SK-N-SH (cell line): ENCODE measurements at regions not wholly inside any gene's neighbourhood (a gene's known extent, or its start where the extent isn't known, plus 50 kb on each side); places are given as distances from the start of the nearest gene placed in this dataset.

ENCODE experiments used
- CTCF ChIA-PET: fragments of 300-600, 350-600 bp; formaldehyde crosslinking; extraction: SDS; loops from one replicate; lab custom pipeline; 2021; lab: Yijun Ruan, JAX
- POLR2A ChIA-PET: fragments of 350-600 bp; sonication (Branson Sonifier 250); formaldehyde crosslinking; extraction: SDS; loops from one replicate; lab custom pipeline; 2020; ENCODE audit warnings: antibody characterized with exemption, inconsistent platforms; lab: Yijun Ruan, JAX
- DNase-seq: peaks from one replicate; pipeline ENCODE4 v3.0.0; 2012
- H2AFZ ChIP-seq: fragments of 200-600 bp; sonication (generic); 2 replicates; pipeline ENCODE4 v1.8.1; 2016; ENCODE audit warnings: antibody characterized with exemption, mild to moderate bottlenecking, low read depth
- H3F3A ChIP-seq: fragments of 200-600 bp; sonication (generic); replicated peaks from 2 replicates; pipeline ENCODE3; 2016; ENCODE audit warnings: antibody characterized with exemption, mild to moderate bottlenecking; ENCODE audit not compliant: insufficient read depth
- H3K27ac ChIP-seq, 2 experiments: fragments of 200-500 bp in 1 of 2; fragments of 200-600 bp in 1 of 2; sonication (Bioruptor generic) in 1 of 2; sonication (generic), shearing (Covaris generic) in 1 of 2; 2 replicates each; pipeline versions ENCODE4 v1.5.1 to v1.6.1; 2014 to 2016; ENCODE audit warnings: low read depth in 2 of 2, inconsistent platforms in 1 of 2, low read length in 1 of 2, mild to moderate bottlenecking in 1 of 2, mixed read lengths in 1 of 2
- H3K27me3 ChIP-seq: fragments of 200-600 bp; sonication (generic), shearing (Covaris generic); 2 replicates; pipeline ENCODE4 v1.6.1; 2016; ENCODE audit warnings: mixed run types; ENCODE audit not compliant: insufficient read depth
- H3K36me3 ChIP-seq, 2 experiments: fragments of 200-500 bp in 1 of 2; fragments of 200-600 bp in 1 of 2; sonication (Bioruptor generic) in 1 of 2; sonication (generic) in 1 of 2; replicated peaks in 1 of 2; 2 replicates each; pipeline versions ENCODE3 to v1.5.1; 2014 to 2016; ENCODE audit warnings: low read length in 1 of 2, mild to moderate bottlenecking in 1 of 2; ENCODE audit not compliant: insufficient read depth in 2 of 2, control insufficient read depth in 1 of 2
- H3K4me1 ChIP-seq, 2 experiments: fragments of 200-500 bp in 1 of 2; fragments of 200-600 bp in 1 of 2; sonication (Bioruptor generic) in 1 of 2; sonication (generic), shearing (Covaris generic) in 1 of 2; 2 replicates each; pipeline versions ENCODE4 v1.5.1 to v1.6.1; 2014 to 2016; ENCODE audit warnings: low read depth in 1 of 2, low read length in 1 of 2, mixed run types in 1 of 2; ENCODE audit not compliant: insufficient read depth in 2 of 2, control insufficient read depth in 1 of 2
- H3K4me2 ChIP-seq: fragments of 200-600 bp; sonication (generic), shearing (Covaris generic); 2 replicates; pipeline ENCODE4 v1.6.1; 2017; ENCODE audit warnings: mixed run types
- H3K4me3 ChIP-seq, 2 experiments: fragments of 200-500 bp in 1 of 2; fragments of 200-600 bp in 1 of 2; sonication (Bioruptor generic) in 1 of 2; sonication (generic), shearing (Covaris generic) in 1 of 2; 2 replicates each; pipeline versions ENCODE4 v1.5.1 to v1.8.1; 2014 to 2016; ENCODE audit warnings: low read depth in 2 of 2, inconsistent platforms in 1 of 2, low read length in 1 of 2, mild to moderate bottlenecking in 1 of 2, mixed read lengths in 1 of 2, moderate library complexity in 1 of 2
- H3K79me2 ChIP-seq: fragments of 200-600 bp; sonication (generic); 2 replicates; pipeline ENCODE4 v1.8.1; 2017; ENCODE audit warnings: mild to moderate bottlenecking; ENCODE audit not compliant: insufficient read depth
- H3K9ac ChIP-seq: fragments of 200-600 bp; sonication (generic); 2 replicates; pipeline ENCODE4 v1.6.1; 2017; ENCODE audit warnings: mixed run types
- H3K9me2 ChIP-seq: fragments of 200-600 bp; sonication (generic); 2 replicates; pipeline ENCODE4 v1.6.1; 2017; ENCODE audit warnings: mixed run types
- H3K9me3 ChIP-seq: fragments of 200-600 bp; sonication (generic); 2 replicates; pipeline ENCODE4 v1.6.1; 2017; ENCODE audit warnings: mixed run types, mild to moderate bottlenecking, moderate library complexity
- H4K20me1 ChIP-seq: fragments of 200-600 bp; sonication (generic); 2 replicates; pipeline ENCODE4 v1.6.1; 2017; ENCODE audit warnings: mild to moderate bottlenecking, mixed run types; ENCODE audit not compliant: insufficient read depth
- FOXJ3 ChIP-seq: sonication (generic); formaldehyde crosslinking; IDR thresholded peaks from 2 replicates; pipeline ENCODE4 v1.5.1; 2020; ENCODE audit warnings: mild to moderate bottlenecking, missing genetic modification reagents
- FOXM1 ChIP-seq: IDR thresholded peaks from 2 replicates; pipeline ENCODE4 v1.4.0; 2012; ENCODE audit warnings: low read depth, mild to moderate bottlenecking
- GATA2 ChIP-seq: sonication (generic); formaldehyde crosslinking; IDR thresholded peaks from 2 replicates; pipeline ENCODE4 v1.5.0; 2020; ENCODE audit warnings: mild to moderate bottlenecking, missing genetic modification reagents
- IRF3 ChIP-seq: fragments of 150-350 bp; IDR thresholded peaks from 2 replicates; pipeline ENCODE4 v1.6.1; 2016; ENCODE audit warnings: mild to moderate bottlenecking, low read depth, low read length
- JUND ChIP-seq: IDR thresholded peaks from 2 replicates; pipeline ENCODE4 v1.4.0; 2012
- MEF2A ChIP-seq: IDR thresholded peaks from 2 replicates; pipeline ENCODE4 v1.4.0; 2012; ENCODE audit warnings: low read depth, borderline replicate concordance
- MXI1 ChIP-seq: IDR thresholded peaks from 2 replicates; pipeline ENCODE4 v1.6.1; 2012; ENCODE audit warnings: mild to moderate bottlenecking, low read depth, low read length, improper control_type of control experiment
- NFIC ChIP-seq: IDR thresholded peaks from 2 replicates; pipeline ENCODE4 v1.4.0; 2012; ENCODE audit warnings: borderline replicate concordance
- PBX3 ChIP-seq: IDR thresholded peaks from 2 replicates; pipeline ENCODE4; 2012
- POLR2AphosphoS5 ChIP-seq: IDR thresholded peaks from 2 replicates; pipeline ENCODE4 v1.6.1; 2012; ENCODE audit warnings: low read depth, low read length
- RAD21 ChIP-seq: IDR thresholded peaks from 2 replicates; pipeline ENCODE4 v1.6.1; 2012; ENCODE audit warnings: mild to moderate bottlenecking, low read length
- RCOR1 ChIP-seq: fragments of 150-350 bp; IDR thresholded peaks from 2 replicates; pipeline ENCODE4 v1.6.1; 2017; ENCODE audit warnings: antibody characterized with exemption, low read length
- RFX5 ChIP-seq: IDR thresholded peaks from 2 replicates; pipeline ENCODE4 v1.6.1; 2012; ENCODE audit warnings: mild to moderate bottlenecking, improper control_type of control experiment, low read length
- SIN3A ChIP-seq: IDR thresholded peaks from 2 replicates; pipeline ENCODE4 v1.6.1; 2012; ENCODE audit warnings: low read depth, mild to moderate bottlenecking, low read length, moderate library complexity, borderline replicate concordance
- TAF1 ChIP-seq: IDR thresholded peaks from 2 replicates; pipeline ENCODE4 v1.6.1; 2012; ENCODE audit warnings: low read depth, mild to moderate bottlenecking, low read length, moderate library complexity, borderline replicate concordance
- TCF12 ChIP-seq: IDR thresholded peaks from 2 replicates; pipeline ENCODE4 v1.4.0; 2012
- USF2 ChIP-seq: fragments of 150-350 bp; IDR thresholded peaks from 2 replicates; pipeline ENCODE4 v1.6.1; 2017; ENCODE audit warnings: antibody characterized with exemption, low read length, low read depth, borderline replicate concordance
- YY1 ChIP-seq: IDR thresholded peaks from 2 replicates; pipeline ENCODE4 v1.4.0; 2012; ENCODE audit warnings: low read depth, mild to moderate bottlenecking
- WGBS: methylation state at CpG from one replicate; pipeline ENCODE4 v1.1.6; 2017; ENCODE audit warnings: low lambda C conversion rate; 5-methylcytosine and 5-hydroxymethylcytosine counted together
- TF ChIP-seq, protein P1 (sequence below): IDR thresholded peaks from 2 replicates; pipeline ENCODE4 v1.4.0; 2012; ENCODE audit warnings: low read depth, borderline replicate concordance
- TF ChIP-seq, protein P2 (sequence below): IDR thresholded peaks from 2 replicates; pipeline ENCODE4 v1.4.0; 2012; ENCODE audit warnings: low read depth
- TF ChIP-seq, protein P3 (sequence below): fragments of 200-600 bp; sonication (generic); IDR thresholded peaks from 2 replicates; pipeline ENCODE4 v1.6.1; 2017; ENCODE audit warnings: antibody characterized with exemption, mild to moderate bottlenecking, moderate library complexity

GRCh38 chr12:107474639-107475539 is 210.7 kb upstream of the PWP1 start:
- H3K9me2 ChIP-seq, result no peaks in the 10 kb centered on the region
- ChIA-PET POLR2A (no interaction called here), CTCF (interaction anchor here (0.5 to 1.6 kb wide), 4 partner anchors 10 to 382 kb away, joined by 3 to 5 read pairs (median 3); no protein-coding TSS in a partner anchor)
- H3K36me3 ChIP-seq, result no peaks in the 10 kb centered on the region
- no peak overlapping the region for H2AFZ ChIP-seq
- no peak overlapping the region for H3K4me2 ChIP-seq
- H3K27ac ChIP-seq, result no peak overlapping the region
- 18% methylated on average over 4 of the region's 4 CpGs for WGBS
- no peaks in the 10 kb centered on the region for H3K27me3 ChIP-seq
- DNase-seq, result no peak
- H4K20me1 ChIP-seq, result no peaks in the 10 kb centered on the region
- H3K4me1 ChIP-seq, result peaks cover 0 to 15% of the 10 kb centered on the region in 2 experiments; a peak in 1 of 4 replicates
- no peaks in the 10 kb centered on the region for H3K9me3 ChIP-seq
- H3K79me2 ChIP-seq, result no peaks in the 10 kb centered on the region
- H3F3A ChIP-seq, result no peaks in the 10 kb centered on the region
- TF ChIP-seq, protein P1, sequence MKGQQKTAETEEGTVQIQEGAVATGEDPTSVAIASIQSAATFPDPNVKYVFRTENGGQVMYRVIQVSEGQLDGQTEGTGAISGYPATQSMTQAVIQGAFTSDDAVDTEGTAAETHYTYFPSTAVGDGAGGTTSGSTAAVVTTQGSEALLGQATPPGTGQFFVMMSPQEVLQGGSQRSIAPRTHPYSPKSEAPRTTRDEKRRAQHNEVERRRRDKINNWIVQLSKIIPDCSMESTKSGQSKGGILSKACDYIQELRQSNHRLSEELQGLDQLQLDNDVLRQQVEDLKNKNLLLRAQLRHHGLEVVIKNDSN, result no peak
- TF ChIP-seq NFIC, result no peak
- TF ChIP-seq MXI1, result no peak
- TF ChIP-seq USF2, result no peak
- no peak for TF ChIP-seq MEF2A
- TF ChIP-seq TCF12, result no peak
- no peak for TF ChIP-seq RCOR1
- TF ChIP-seq, protein P2, sequence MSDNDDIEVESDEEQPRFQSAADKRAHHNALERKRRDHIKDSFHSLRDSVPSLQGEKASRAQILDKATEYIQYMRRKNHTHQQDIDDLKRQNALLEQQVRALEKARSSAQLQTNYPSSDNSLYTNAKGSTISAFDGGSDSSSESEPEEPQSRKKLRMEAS, result no peak
- TF ChIP-seq IRF3, result no peak
- H3K4me3 ChIP-seq, result no peak overlapping the region
- H3K9ac ChIP-seq, result no peak overlapping the region

GRCh38 chr12:107475900-107476299 is 209.7 kb upstream of the PWP1 start:
- DNase-seq, result no peak
- Histone ChIP-seq H3K27me3 (no peaks in the 10 kb centered on the region), H3K79me2 (no peaks in the 10 kb centered on the region), H3K9ac (no peak overlapping the region), H4K20me1 (no peaks in the 10 kb centered on the region), H3F3A (no peaks in the 10 kb centered on the region), H3K36me3 (no peaks in the 10 kb centered on the region), H3K4me3 (no peak overlapping the region), H2AFZ (no peak overlapping the region), H3K9me3 (no peaks in the 10 kb centered on the region), H3K9me2 (no peaks in the 10 kb centered on the region), H3K27ac (no peak overlapping the region), H3K4me1 (peaks cover 0 to 8% of the 10 kb centered on the region in 2 experiments; a peak in 1 of 4 replicates), H3K4me2 (no peak overlapping the region)
- ChIA-PET POLR2A (interaction anchor here (0.6 kb wide), 1 partner anchor 35 kb away, joined by 3 read pairs; no protein-coding TSS in a partner anchor), CTCF (interaction anchor here (1.0 to 1.6 kb wide), 2 partner anchors 11 to 383 kb away, joined by 3 to 5 read pairs; no protein-coding TSS in a partner anchor)
- 67% methylated on average over 4 of the region's 4 CpGs for WGBS
- TF ChIP-seq PBX3, result no peak
- TF ChIP-seq GATA2 (CRISPR knock-in tag), result no peak
- no peak for TF ChIP-seq USF2
- no peak for TF ChIP-seq RAD21
- no peak for TF ChIP-seq RCOR1
- no peak for TF ChIP-seq MEF2A
- TF ChIP-seq FOXM1, result no peak
- no peak for TF ChIP-seq RFX5
- TF ChIP-seq POLR2AphosphoS5, result no peak
- TF ChIP-seq, protein P3, sequence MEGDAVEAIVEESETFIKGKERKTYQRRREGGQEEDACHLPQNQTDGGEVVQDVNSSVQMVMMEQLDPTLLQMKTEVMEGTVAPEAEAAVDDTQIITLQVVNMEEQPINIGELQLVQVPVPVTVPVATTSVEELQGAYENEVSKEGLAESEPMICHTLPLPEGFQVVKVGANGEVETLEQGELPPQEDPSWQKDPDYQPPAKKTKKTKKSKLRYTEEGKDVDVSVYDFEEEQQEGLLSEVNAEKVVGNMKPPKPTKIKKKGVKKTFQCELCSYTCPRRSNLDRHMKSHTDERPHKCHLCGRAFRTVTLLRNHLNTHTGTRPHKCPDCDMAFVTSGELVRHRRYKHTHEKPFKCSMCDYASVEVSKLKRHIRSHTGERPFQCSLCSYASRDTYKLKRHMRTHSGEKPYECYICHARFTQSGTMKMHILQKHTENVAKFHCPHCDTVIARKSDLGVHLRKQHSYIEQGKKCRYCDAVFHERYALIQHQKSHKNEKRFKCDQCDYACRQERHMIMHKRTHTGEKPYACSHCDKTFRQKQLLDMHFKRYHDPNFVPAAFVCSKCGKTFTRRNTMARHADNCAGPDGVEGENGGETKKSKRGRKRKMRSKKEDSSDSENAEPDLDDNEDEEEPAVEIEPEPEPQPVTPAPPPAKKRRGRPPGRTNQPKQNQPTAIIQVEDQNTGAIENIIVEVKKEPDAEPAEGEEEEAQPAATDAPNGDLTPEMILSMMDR, result no peak
- TF ChIP-seq JUND, result no peak
- TF ChIP-seq TAF1, result no peak
- no peak for TF ChIP-seq SIN3A
- TF ChIP-seq FOXJ3 (CRISPR knock-in tag), result no peak
- no peak for TF ChIP-seq YY1
